KMS-11 (cell line): ENCODE measurements at regions not wholly inside any gene's neighbourhood (a gene's known extent, or its start where the extent isn't known, plus 50 kb on each side); places are given as distances from the start of the nearest gene placed in this dataset.

Source experiments
- H2AFZ ChIP-seq: fragments of 200-600 bp; sonication (generic); 2 replicates; pipeline ENCODE4 v1.6.1; 2016; ENCODE audit warnings: antibody characterized with exemption, mixed run types, low read depth
- H3K27ac ChIP-seq: fragments of 200-600 bp; sonication (generic); 2 replicates; pipeline ENCODE4 v1.6.1; 2016; ENCODE audit warnings: mild to moderate bottlenecking, mixed run types
- H3K27me3 ChIP-seq: fragments of 200-600 bp; sonication (generic); 2 replicates; pipeline ENCODE4 v1.6.1; 2017; ENCODE audit warnings: mild to moderate bottlenecking, low read depth, mixed run types, moderate library complexity; ENCODE audit not compliant: insufficient read depth
- H3K36me3 ChIP-seq: fragments of 200-600 bp; sonication (generic); 2 replicates; pipeline ENCODE4 v1.6.1; 2017; ENCODE audit warnings: mild to moderate bottlenecking, mixed run types; ENCODE audit not compliant: insufficient read depth
- H3K4me1 ChIP-seq: fragments of 200-600 bp; sonication (generic); 2 replicates; pipeline ENCODE4 v1.6.1; 2016; ENCODE audit warnings: mild to moderate bottlenecking, low read depth, mixed run types; ENCODE audit not compliant: poor library complexity, severe bottlenecking
- H3K4me2 ChIP-seq: fragments of 200-600 bp; sonication (generic); 2 replicates; pipeline ENCODE4 v1.7.0; 2016; ENCODE audit warnings: mild to moderate bottlenecking, mixed run types
- H3K4me3 ChIP-seq: fragments of 200-600 bp; sonication (generic); IDR thresholded peaks from 2 replicates; pipeline ENCODE4 v1.6.1; 2017; ENCODE audit warnings: low read depth, low read length, mixed read lengths; ENCODE audit not compliant: insufficient read depth
- H3K79me2 ChIP-seq: fragments of 200-600 bp; sonication (generic); 2 replicates; pipeline ENCODE4 v1.6.1; 2016; ENCODE audit warnings: low read depth, mixed run types; ENCODE audit not compliant: insufficient read depth
- H3K9ac ChIP-seq: fragments of 200-600 bp; sonication (generic); 2 replicates; pipeline ENCODE4 v1.6.1; 2016; ENCODE audit warnings: mild to moderate bottlenecking, mixed run types
- H4K20me1 ChIP-seq: fragments of 200-600 bp; sonication (generic); 2 replicates; pipeline ENCODE4 v1.6.1; 2016; ENCODE audit warnings: mild to moderate bottlenecking, mixed run types; ENCODE audit not compliant: insufficient read depth
- TF ChIP-seq, protein P1 (sequence below): fragments of 200-600 bp; sonication (generic); conservative IDR thresholded peaks from 2 replicates; pipeline ENCODE4 v1.6.1; 2017; ENCODE audit warnings: low read depth, mild to moderate bottlenecking, antibody characterized with exemption, low read length, moderate library complexity, mixed read lengths

DNA sequence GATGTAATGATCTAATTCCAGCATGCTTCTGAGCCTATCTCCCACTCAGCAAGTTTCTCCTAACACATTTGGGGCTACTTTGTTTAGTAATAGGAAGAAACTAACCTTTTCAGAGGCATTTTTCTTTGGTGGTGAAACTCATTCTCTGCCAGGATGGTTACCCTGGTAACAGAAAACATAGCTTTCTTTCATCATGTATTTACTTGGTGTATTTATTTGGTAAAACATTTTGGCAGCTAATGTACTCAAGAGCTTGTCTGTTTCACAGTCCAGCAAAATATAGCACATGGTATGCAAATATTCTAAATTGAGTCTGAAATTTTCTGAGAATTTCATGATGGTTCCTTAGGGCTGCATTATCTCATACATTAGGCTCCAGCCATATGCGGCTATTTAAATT lies 100.0 kb downstream of the SLC35B3 start:
- Histone ChIP-seq H4K20me1 (no peaks in the 10 kb centered on the region), H3K27me3 (no peaks in the 10 kb centered on the region), H3K79me2 (no peaks in the 10 kb centered on the region), H3K27ac (no peak overlapping the region), H3K4me2 (no peak overlapping the region), H3K4me3 (no peak overlapping the region), H3K4me1 (peaks cover 8% of the 10 kb centered on the region), H2AFZ (no peak overlapping the region), H3K36me3 (no peaks in the 10 kb centered on the region), H3K9ac (no peak overlapping the region)
- TF ChIP-seq, protein P1, sequence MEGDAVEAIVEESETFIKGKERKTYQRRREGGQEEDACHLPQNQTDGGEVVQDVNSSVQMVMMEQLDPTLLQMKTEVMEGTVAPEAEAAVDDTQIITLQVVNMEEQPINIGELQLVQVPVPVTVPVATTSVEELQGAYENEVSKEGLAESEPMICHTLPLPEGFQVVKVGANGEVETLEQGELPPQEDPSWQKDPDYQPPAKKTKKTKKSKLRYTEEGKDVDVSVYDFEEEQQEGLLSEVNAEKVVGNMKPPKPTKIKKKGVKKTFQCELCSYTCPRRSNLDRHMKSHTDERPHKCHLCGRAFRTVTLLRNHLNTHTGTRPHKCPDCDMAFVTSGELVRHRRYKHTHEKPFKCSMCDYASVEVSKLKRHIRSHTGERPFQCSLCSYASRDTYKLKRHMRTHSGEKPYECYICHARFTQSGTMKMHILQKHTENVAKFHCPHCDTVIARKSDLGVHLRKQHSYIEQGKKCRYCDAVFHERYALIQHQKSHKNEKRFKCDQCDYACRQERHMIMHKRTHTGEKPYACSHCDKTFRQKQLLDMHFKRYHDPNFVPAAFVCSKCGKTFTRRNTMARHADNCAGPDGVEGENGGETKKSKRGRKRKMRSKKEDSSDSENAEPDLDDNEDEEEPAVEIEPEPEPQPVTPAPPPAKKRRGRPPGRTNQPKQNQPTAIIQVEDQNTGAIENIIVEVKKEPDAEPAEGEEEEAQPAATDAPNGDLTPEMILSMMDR: no peak

DNA sequence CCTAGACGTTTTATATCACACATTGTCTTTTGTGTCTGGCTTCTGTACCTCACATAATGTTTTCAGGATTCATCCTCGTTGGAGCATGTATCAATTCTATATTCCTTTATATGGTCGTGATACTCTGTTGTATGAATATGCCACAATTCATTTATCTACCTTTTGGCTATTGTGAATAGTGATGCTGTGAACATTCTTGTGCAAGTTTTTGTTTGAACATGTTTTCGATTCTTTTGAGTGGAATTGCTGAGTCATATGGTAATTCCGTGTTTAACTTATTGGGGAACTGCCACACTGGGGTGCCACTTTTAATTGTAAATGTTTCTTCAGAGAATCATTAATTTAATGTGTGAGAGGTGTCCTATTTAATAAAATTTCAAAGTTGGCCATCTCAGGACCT lies 101.2 kb downstream of the SLC35B3 start:
- Histone ChIP-seq H3K9ac (no peak overlapping the region), H3K4me2 (no peak overlapping the region), H3K27me3 (no peaks in the 10 kb centered on the region), H3K36me3 (no peaks in the 10 kb centered on the region), H2AFZ (no peak overlapping the region), H3K4me3 (no peak overlapping the region), H3K79me2 (no peaks in the 10 kb centered on the region), H3K27ac (no peak overlapping the region), H3K4me1 (peaks cover 8% of the 10 kb centered on the region), H4K20me1 (no peaks in the 10 kb centered on the region)
- TF ChIP-seq, protein P1: no peak

DNA sequence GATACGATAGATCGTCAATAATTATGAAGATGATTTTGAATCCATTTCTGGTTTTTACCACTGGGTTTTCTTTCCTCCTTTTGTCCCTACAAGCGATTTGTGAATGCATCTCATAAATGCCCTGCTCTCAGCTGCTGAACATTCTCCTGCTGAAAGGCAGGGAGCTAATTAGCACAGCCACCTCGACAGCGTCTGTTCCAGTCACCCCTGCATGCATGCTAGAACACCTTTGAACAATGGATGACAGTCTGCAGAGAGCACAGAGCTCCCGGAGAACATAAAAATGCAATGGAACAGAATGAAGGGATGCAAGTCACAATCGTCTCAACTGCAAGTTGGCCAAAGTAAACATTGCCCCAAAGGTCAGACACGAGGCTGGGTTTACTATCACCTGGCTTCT lies 105.8 kb downstream of the SLC35B3 start:
- H3K4me1 ChIP-seq: no peaks in the 10 kb centered on the region
- TF ChIP-seq, protein P1: no peak
- H3K27ac ChIP-seq: no peak overlapping the region
- no peak overlapping the region for H2AFZ ChIP-seq
- H4K20me1 ChIP-seq: no peaks in the 10 kb centered on the region
- no peak overlapping the region for H3K4me2 ChIP-seq
- no peaks in the 10 kb centered on the region for H3K36me3 ChIP-seq
- no peak overlapping the region for H3K9ac ChIP-seq
- H3K27me3 ChIP-seq: no peaks in the 10 kb centered on the region
- no peaks in the 10 kb centered on the region for H3K79me2 ChIP-seq
- H3K4me3 ChIP-seq: no peak overlapping the region

DNA sequence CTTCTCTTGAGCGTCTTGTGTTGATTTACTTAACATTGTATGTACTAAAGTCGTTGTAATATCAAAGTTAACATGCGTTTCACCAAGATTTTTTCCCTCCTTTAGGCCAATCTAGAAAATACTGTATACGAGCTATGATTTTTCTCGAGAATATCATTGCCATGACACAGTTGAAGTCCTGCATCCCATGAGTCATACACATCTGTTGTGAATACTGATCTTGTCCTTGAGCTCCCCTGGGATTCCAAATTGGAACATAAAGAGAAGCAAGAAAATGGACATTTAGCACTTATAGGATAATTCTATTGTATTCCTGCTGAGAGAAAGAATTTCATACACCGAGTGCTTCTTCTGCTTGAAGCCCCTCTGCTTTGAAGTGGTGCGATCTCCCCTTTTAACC lies 109.6 kb downstream of the SLC35B3 start:
- no peak overlapping the region for H3K27ac ChIP-seq
- no peak overlapping the region for H3K4me2 ChIP-seq
- no peak overlapping the region for H3K9ac ChIP-seq

More for the DNA sequence above, 109.6 kb downstream of the SLC35B3 start:
- TF ChIP-seq, protein P1: no peak
- H3K79me2 ChIP-seq: no peaks in the 10 kb centered on the region
- H3K36me3 ChIP-seq: no peaks in the 10 kb centered on the region
- H3K27me3 ChIP-seq: no peaks in the 10 kb centered on the region
- no peaks in the 10 kb centered on the region for H3K4me1 ChIP-seq
- no peak overlapping the region for H2AFZ ChIP-seq
- H3K4me3 ChIP-seq: no peak overlapping the region
- H4K20me1 ChIP-seq: no peaks in the 10 kb centered on the region
